ENCODE measurements at regions not wholly inside any gene's neighbourhood (a gene's known extent, or its start where the extent isn't known, plus 50 kb on each side); places are given as distances from the start of the nearest gene placed in this dataset.

GRCh38 chr18:55950379-55951166, 362.6 kb upstream of the TCF4 start:
- peaks cover 6% of the 10 kb centered on the region for H3K4me1 ChIP-seq
- no peak overlapping the region for H3K27ac ChIP-seq
- TF ChIP-seq CTCF (IDR thresholded peaks at IDR 0.05), result no peak
- H3K36me3 ChIP-seq (ENCODE audit: insufficient read depth in 1 of 2, low read depth in 1 of 2), result no peaks in the 10 kb centered on the region
- 91 to 97% (median 93%) methylated on average over 14 of the region's 14 CpGs for WGBS, 3 donors
- no peak for DNase-seq
- no peaks in the 10 kb centered on the region for H3K9me3 ChIP-seq
- intact Hi-C loops (cut with DNase I), result no loop called here
- ATAC-seq, result no peak
- no peak overlapping the region for H3K4me3 ChIP-seq
- no peaks in the 10 kb centered on the region for H3K27me3 ChIP-seq (ENCODE audit: insufficient read depth in 3 of 3, low read length in 2 of 3)

GRCh38 chr18:55934821-55935220, 346.8 kb upstream of the TCF4 start:
- no peak for TF ChIP-seq CTCF (IDR thresholded peaks at IDR 0.05)
- no peak for ATAC-seq

DNA sequence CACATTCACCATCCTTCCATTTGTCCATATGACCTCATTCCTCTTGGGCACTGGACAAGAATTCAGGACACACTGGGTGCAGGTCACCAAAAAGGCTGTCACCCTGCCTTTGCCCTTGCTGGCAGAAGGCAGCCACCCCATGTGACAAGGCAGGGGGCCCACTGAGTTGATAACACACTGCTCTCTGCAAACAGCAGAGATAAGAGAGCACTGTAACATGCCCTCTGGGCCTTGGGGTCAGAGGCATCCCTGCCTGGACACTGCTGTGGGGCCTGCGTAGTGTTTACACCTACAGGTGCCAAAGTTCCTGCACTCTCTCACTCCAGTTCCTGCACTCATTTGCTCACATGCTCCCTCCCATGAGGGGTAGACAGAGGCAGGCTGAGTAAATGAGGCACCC, 344.7 kb upstream of the TCF4 start:
- H3K4me3 ChIP-seq, result no peak overlapping the region
- no peak for ATAC-seq
- H3K36me3 ChIP-seq (ENCODE audit: insufficient read depth in 1 of 2, low read depth in 1 of 2), result no peaks in the 10 kb centered on the region
- H3K27ac ChIP-seq, result no peak overlapping the region
- intact Hi-C loops (cut with DNase I), result no loop called here
- H3K4me1 ChIP-seq, result no peaks in the 10 kb centered on the region
- H3K9me3 ChIP-seq, result peaks cover 14% of the 10 kb centered on the region
- 87 to 95% (median 94%) methylated on average over 1 of the region's 1 CpG for WGBS, 3 donors
- no peak for DNase-seq
- no peaks in the 10 kb centered on the region for H3K27me3 ChIP-seq (ENCODE audit: insufficient read depth in 3 of 3, low read length in 2 of 3)
- no peak for TF ChIP-seq CTCF (IDR thresholded peaks at IDR 0.05)

More at GRCh38 chr18:55934821-55935220, 346.8 kb upstream of the TCF4 start:
- H3K4me1 ChIP-seq, result no peaks in the 10 kb centered on the region
- H3K27ac ChIP-seq, result no peak overlapping the region
- H3K9me3 ChIP-seq, result peaks cover 17% of the 10 kb centered on the region
- H3K4me3 ChIP-seq, result no peak overlapping the region
- intact Hi-C loops (cut with DNase I), result no loop called here
- DNase-seq, result no peak
- no peaks in the 10 kb centered on the region for H3K27me3 ChIP-seq (ENCODE audit: insufficient read depth in 3 of 3, low read length in 2 of 3)
- no peaks in the 10 kb centered on the region for H3K36me3 ChIP-seq (ENCODE audit: insufficient read depth in 1 of 2, low read depth in 1 of 2)

GRCh38 chr18:55927831-55928230, 339.8 kb upstream of the TCF4 start:
- ATAC-seq (no peak), DNase-seq (no peak)
- no peak overlapping the region for H3K4me3 ChIP-seq
- no peaks in the 10 kb centered on the region for H3K9me3 ChIP-seq
- H3K4me1 ChIP-seq, result no peaks in the 10 kb centered on the region
- TF ChIP-seq CTCF (IDR thresholded peaks at IDR 0.05), result no peak
- H3K36me3 ChIP-seq (ENCODE audit: insufficient read depth in 1 of 2, low read depth in 1 of 2), result no peaks in the 10 kb centered on the region
- WGBS, 3 donors, result 25 to 36% (median 30%) methylated on average over 3 of the region's 3 CpGs
- intact Hi-C loops (cut with DNase I), result no loop called here
- no peaks in the 10 kb centered on the region for H3K27me3 ChIP-seq (ENCODE audit: insufficient read depth in 3 of 3, low read length in 2 of 3)
- H3K27ac ChIP-seq, result no peak overlapping the region

DNA sequence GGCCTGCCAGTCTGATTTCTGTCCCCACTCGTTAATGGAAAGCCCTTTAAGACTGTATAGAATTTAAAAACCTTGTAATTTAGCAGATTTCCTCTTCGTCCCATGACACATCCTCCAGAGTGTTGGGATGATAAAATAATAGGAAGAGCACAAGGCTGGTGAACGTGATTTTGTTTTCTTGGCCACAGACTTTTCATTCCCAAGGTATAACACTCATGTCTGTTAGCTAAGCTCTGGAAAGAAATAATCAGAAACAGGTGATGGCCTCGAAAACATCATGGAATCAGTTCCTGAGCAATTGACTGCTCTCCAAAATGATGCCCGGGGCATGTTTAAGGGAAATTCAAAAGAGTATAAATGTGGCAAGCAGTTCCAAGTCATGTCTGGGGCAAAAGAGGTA, 337.8 kb upstream of the TCF4 start:
- intact Hi-C loops (cut with DNase I), result no loop called here
- H3K4me1 ChIP-seq, result no peaks in the 10 kb centered on the region
- no peak overlapping the region for H3K27ac ChIP-seq
- no peaks in the 10 kb centered on the region for H3K9me3 ChIP-seq
- no peaks in the 10 kb centered on the region for H3K27me3 ChIP-seq (ENCODE audit: insufficient read depth in 3 of 3, low read length in 2 of 3)
- no peak for ATAC-seq
- no peak for TF ChIP-seq CTCF (IDR thresholded peaks at IDR 0.05)
- 36 to 44% (median 39%) methylated on average over 5 of the region's 5 CpGs for WGBS, 3 donors
- no peak overlapping the region for H3K4me3 ChIP-seq
- no peaks in the 10 kb centered on the region for H3K36me3 ChIP-seq (ENCODE audit: insufficient read depth in 1 of 2, low read depth in 1 of 2)
- no peak for DNase-seq

Measured in psoas muscle (tissue), 7 donors.